ENCODE measurements at regions not wholly inside any gene's neighbourhood (a gene's known extent, or its start where the extent isn't known, plus 50 kb on each side); places are given as distances from the start of the nearest gene placed in this dataset.

GRCh38 chrX:19283597-19284339 lies 60.0 kb upstream of the PDHA1 start:
- TF ChIP-seq POLR2A (IDR thresholded peaks at IDR 0.05) (no peak), CTCF (IDR thresholded peaks at IDR 0.05) (no peak), POLR2AphosphoS5 (IDR thresholded peaks at IDR 0.05) (no peak), EP300 (IDR thresholded peaks at IDR 0.05) (no peak)
